Left renal pelvis (tissue), 4 donors: ENCODE measurements at regions not wholly inside any gene's neighbourhood (a gene's known extent, or its start where the extent isn't known, plus 50 kb on each side); places are given as distances from the start of the nearest gene placed in this dataset.

Experiments used
- DNase-seq, 4 donors: peaks; one replicate each; pipeline ENCODE4 v3.0.0-alpha.2; 2013; ENCODE audit warnings: low read depth in 4 of 4, low spot score in 3 of 4

GRCh38 chr4:30924495-30924894 lies 204.3 kb downstream of the PCDH7 start:
- no peak for DNase-seq

GRCh38 chr4:30929649-30930048 lies 209.5 kb downstream of the PCDH7 start:
- DNase-seq: no peak

- DNase-seq: no peak
Measured at GRCh38 chr4:30930276-30930675, 210.1 kb downstream of the PCDH7 start.

DNA sequence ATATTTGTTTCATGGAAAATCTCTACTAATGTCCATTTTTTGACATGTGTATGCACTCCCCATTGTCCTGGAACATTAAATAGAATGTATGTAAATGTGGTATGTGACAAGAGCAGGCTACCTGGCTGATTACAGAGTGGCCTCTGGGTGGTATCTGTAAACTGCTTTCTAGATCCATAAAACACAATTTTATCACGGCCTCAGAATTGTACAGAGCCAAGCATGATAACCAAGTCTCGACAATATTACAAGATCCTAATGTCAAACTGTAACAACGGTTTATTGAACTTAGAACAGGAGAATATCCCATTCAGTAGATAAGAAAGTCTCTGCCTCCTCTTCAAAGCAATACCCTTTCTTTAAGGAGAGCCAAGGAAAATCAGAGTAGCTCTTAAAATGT lies 212.4 kb downstream of the PCDH7 start:
- no peak for DNase-seq

GRCh38 chr4:30939069-30939468 lies 218.9 kb downstream of the PCDH7 start:
- no peak for DNase-seq

GRCh38 chr4:30939684-30940083 lies 219.5 kb downstream of the PCDH7 start:
- DNase-seq: no peak

DNA sequence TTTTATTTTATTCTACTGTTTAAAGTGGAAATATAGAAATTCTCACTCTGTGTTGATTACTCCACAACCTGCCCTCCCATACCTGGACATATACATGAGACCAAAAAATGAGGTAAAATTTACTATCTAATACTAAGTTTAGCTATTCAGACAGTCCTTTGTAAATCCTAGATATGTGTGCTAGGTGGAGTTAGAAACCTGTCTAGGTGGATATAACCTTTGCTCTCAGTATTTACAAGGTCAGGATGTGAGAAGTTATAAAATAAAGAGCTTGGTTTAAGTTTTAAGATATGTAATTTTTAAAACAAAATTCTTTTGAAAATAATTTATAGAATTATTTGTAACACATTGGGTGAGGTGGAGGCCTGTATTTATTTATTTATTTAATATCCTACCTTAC lies 221.5 kb downstream of the PCDH7 start:
- no peak for DNase-seq

GRCh38 chr4:30943356-30943755 lies 223.2 kb downstream of the PCDH7 start:
- DNase-seq: no peak

- no peak for DNase-seq
Measured at GRCh38 chr4:30945586-30945985, 225.4 kb downstream of the PCDH7 start.

GRCh38 chr4:30946288-30946687 lies 226.1 kb downstream of the PCDH7 start:
- no peak for DNase-seq

GRCh38 chr4:30948653-30949052 lies 228.5 kb downstream of the PCDH7 start:
- DNase-seq: no peak

- DNase-seq: no peak
Measured at GRCh38 chr4:30950737-30951136, 230.6 kb downstream of the PCDH7 start.

DNA sequence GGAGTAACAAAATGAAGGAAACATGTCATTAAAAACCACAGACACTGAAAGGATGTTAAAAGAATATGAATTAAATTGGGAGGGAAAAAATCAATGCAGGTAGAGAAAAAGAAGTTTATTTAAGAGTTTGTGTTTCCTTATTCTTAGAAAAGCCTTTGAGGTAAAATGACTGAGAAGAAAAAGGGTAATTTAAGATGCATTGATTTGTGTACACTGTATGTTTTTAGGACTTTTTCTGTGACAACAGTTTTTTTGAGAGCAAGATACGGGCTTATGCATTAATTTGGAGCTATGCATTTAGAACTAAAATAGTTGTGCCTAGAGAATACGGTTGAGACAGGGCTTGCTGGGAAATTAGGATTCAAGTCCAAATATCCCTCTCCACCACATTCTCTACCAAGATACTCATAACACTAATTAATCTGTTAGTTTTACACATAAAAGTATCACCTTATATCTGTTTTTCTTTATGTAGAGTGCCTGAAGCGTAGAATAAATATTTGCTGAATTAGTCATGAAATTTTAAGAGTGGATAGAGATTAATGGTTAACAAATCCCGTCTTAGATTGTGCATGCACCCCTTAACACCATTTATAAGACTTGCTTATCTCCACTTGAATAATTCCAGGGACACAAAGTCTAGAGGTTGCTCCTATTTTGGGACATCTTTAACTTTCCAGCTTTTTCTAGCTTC lies 232.5 kb downstream of the PCDH7 start:
- DNase-seq: no peak

GRCh38 chr4:30953799-30954198 lies 233.6 kb downstream of the PCDH7 start:
- DNase-seq: no peak

DNA sequence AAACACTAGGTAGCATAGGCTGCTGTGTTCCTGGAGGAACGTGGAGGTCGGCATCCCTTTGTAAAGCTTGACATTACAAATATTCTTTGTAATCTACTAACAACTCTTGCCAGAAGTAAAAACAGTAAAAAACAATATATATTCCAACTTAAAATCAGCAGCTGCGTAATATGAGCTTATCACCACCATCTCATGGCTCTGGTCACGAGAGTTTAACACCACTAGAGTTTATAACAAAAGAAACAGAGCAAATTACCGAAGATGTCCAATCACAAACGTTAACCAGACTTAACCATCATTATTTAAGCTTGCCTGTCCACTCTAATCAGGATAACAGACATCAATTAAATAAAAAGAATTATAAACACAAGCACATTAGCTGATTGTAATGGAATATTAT lies 236.7 kb downstream of the PCDH7 start:
- DNase-seq: no peak

GRCh38 chr4:30957706-30958105 lies 237.5 kb downstream of the PCDH7 start:
- no peak for DNase-seq

DNA sequence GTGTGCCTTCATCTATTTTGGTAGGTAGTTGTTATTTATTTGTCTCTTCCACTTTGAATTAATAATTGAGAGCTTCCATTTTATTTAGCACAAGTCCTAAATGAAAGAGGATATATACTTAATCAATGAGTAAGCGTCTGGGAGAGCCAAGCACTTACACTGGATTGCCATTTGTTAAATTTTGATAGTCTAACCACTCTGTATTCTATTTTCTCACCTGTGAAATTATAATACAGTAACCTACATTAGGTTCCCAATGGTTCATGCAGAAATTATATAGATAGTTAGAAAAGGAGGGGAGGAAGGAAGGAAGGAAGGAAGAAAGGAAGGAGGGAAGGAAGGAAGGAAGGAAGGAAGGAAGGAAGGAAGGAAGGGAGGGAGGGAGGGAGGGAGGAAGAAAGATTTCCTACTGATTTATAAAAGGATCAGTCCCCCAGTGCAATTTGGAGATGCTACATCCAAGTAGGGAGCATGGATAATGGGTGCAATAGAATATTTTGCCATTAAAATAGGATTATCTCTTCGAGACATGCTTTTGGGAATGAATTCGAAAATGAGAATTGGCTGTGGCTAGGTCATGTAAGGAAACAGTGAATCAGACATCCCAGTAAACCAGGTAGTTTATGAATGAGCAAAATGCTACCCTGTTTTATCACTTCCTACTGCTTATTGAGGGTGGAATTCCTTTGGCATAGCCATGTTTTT lies 239.8 kb downstream of the PCDH7 start:
- no peak for DNase-seq

DNA sequence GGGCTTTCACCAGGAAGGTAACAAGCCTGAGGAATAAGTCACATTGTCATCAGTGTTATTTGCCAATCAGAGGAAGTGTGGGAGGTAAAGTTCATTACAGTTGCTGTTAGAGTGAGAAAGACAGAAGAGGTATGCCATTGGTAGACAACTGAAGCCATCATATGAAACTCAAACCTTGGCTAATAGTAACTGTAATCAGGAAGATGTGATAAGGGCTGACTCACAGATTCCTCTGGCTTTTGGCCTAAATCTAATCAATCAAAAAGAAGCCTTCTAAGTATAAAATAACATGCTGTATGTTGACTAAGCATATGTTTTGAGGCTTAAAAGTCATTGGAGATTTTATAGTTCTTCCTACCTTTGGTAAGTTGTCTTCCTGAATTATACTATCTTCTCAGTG lies 242.8 kb downstream of the PCDH7 start:
- DNase-seq: no peak

- DNase-seq: no peak
Measured at GRCh38 chr4:30968926-30969325, 248.8 kb downstream of the PCDH7 start.

DNA sequence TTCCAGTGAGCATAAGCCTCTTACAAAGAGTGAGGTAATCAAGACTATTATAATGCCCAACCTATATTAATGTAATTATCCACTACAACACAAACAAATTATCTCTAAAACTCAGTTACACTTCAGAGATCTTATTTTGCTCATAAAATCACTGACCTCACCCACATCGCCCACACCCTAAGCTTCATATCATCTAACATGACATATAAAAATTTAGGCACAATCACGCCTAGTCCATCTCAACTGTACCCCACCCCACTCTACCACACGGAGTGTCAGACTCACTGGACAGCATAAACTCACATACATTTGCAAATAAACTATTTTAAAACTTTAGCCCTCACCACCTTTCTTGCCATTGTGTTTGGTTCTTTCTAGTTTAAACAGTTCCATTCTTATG lies 252.4 kb downstream of the PCDH7 start:
- no peak for DNase-seq

- no peak for DNase-seq
Measured at GRCh38 chr4:30973993-30974392, 253.8 kb downstream of the PCDH7 start.

DNA sequence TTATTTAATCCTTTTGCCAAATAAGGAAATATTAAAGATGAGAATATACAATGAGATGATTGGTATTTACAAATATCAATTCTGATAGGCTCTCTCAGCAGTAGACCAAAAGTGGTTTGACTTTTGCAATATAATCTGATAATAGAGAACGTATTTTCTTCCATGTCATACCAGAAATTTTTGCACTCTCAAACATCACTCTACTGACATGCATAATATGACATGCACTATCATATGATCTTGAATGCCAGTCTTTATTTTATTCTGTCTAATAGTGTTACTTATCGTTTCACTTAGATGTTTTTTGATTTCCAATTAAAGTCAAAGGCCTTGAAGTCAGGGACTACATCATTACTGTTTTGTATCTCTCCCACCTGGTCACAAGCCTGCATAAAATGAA lies 259.2 kb downstream of the PCDH7 start:
- no peak for DNase-seq

GRCh38 chr4:30989508-30989907 lies 269.3 kb downstream of the PCDH7 start:
- DNase-seq: no peak
